Skin epidermis (tissue), 12 donors: ENCODE measurements at regions not wholly inside any gene's neighbourhood (a gene's known extent, or its start where the extent isn't known, plus 50 kb on each side); places are given as distances from the start of the nearest gene placed in this dataset.
"Not testable (repeated sequence)": the region's sequence is repeated elsewhere in the genome, so short reads cannot be mapped to it uniquely, and the experiment has no call there.

Experiments
- H3K27ac ChIP-seq, 21 experiments: fragments of 200-600 bp; sonication (generic) in 11 of 21; one replicate each; pipeline ENCODE4 v1.5.0; 2020; ENCODE audit warnings: mild to moderate bottlenecking in 3 of 21, inconsistent platforms in 2 of 21, moderate library complexity in 2 of 21
- H3K4me3 ChIP-seq, 7 experiments: fragments of 200-600 bp; sonication (generic) in 2 of 7; one replicate each; pipeline ENCODE4 v1.5.0; 2020; ENCODE audit warnings: inconsistent platforms in 2 of 7, mild to moderate bottlenecking in 2 of 7, moderate library complexity in 1 of 7

DNA sequence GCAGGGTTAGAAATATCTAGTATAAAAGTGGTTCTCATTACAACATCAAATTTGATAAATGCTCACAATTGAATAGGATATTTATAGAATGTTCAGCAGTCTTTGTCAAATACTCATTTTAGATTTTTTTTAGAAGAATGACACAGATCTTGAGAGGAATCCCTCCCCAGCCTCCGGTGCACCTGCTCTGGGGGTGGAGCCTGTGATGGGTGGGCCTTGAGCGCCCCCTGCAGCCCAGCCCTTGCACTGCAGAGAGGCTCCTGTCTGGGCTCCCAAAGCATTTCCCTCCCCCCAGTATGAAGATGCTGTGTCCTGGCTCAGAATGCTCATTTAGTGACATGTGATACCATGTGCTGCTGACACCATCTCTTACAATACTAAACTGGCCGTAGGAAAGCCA, 792.3 kb downstream of the TMEM121 start:
- no peak overlapping the region for H3K27ac ChIP-seq
- H3K4me3 ChIP-seq: no peak overlapping the region

- H3K4me3 ChIP-seq, H3K27ac ChIP-seq: not testable (repeated sequence)
Measured at GRCh38 chr14:106323970-106324369, 797.6 kb downstream of the TMEM121 start.

GRCh38 chr14:106327234-106327633, 800.9 kb downstream of the TMEM121 start:
- H3K4me3 ChIP-seq: no peak overlapping the region
- H3K27ac ChIP-seq: no peak overlapping the region

- H3K27ac ChIP-seq, H3K4me3 ChIP-seq: not testable (repeated sequence)
Measured at GRCh38 chr14:106327702-106328353, 801.4 kb downstream of the TMEM121 start.

- H3K27ac ChIP-seq, H3K4me3 ChIP-seq: not testable (repeated sequence)
Measured at GRCh38 chr14:106329243-106329642, 802.9 kb downstream of the TMEM121 start.

- H3K27ac ChIP-seq, H3K4me3 ChIP-seq: not testable (repeated sequence)
Measured at GRCh38 chr14:106329987-106330774, 803.8 kb downstream of the TMEM121 start.

- not testable (repeated sequence) for H3K27ac ChIP-seq
Measured at GRCh38 chr14:106334428-106335109, 808.2 kb downstream of the TMEM121 start.

GRCh38 chr14:106335110-106335429, 808.7 kb downstream of the TMEM121 start:
- not testable (repeated sequence) for H3K4me3 ChIP-seq, H3K27ac ChIP-seq

More at GRCh38 chr14:106334428-106335109, 808.2 kb downstream of the TMEM121 start:
- not testable (repeated sequence) for H3K4me3 ChIP-seq

- not testable (repeated sequence) for H3K27ac ChIP-seq, H3K4me3 ChIP-seq
Measured at GRCh38 chr14:106338775-106339174, 812.4 kb downstream of the TMEM121 start.

DNA sequence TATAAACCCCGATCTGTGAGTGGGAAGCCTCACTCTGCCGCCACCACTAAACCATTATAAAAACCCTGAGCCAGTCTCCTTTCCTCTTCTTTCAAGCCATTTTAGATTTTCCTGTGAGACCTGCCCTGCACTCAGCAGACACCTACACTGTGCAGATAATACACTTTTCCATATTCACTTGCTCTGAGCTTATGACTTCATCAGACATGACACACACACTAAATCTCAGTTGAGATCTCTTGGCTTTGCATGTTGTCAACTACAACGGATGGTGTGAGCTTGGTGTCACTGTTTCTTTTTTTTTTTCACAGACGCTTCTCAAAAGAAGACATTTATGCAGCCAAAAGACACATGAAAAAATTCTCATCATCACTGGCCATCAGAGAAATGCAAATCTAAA, 814.3 kb downstream of the TMEM121 start:
- H3K4me3 ChIP-seq, H3K27ac ChIP-seq: not testable (repeated sequence)

DNA sequence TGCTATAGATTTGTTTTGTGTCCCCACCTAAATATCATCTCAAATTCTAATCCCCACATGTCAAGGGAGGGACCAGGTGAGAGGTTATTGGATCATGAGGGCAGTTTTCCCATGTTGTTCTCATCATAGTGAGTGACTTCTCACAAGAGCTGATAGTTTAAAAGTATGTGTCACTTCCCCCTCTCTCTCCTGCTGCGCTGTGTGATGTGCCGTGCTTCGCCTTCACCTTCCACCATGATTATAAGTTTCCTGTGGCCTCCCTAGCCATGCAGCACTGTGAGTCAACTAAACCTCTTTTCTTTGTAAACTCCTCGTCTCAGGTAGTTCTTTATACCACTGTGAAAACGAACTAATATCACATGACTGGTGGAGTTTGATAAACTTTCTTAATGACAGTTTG, 814.8 kb downstream of the TMEM121 start:
- H3K27ac ChIP-seq, H3K4me3 ChIP-seq: not testable (repeated sequence)

DNA sequence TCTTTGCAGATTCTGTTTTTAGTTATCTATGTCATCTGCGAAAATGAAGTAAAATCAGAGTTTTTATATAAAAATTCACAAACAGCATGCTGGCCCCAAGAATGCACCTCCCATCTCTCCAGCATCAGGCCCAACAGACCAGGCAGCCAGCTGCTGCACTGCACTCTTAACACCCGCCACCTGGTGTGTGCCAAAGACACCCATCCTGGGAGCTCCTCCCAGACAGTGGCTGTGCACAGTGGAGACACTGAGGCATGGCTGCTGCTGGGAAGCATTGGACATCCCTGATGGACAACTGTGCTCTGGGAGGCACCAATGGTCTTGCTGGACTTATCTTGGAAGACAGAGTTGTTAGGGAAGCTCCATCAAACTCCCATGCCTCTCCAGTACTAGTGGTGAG, 817.2 kb downstream of the TMEM121 start:
- H3K4me3 ChIP-seq: no peak overlapping the region

DNA sequence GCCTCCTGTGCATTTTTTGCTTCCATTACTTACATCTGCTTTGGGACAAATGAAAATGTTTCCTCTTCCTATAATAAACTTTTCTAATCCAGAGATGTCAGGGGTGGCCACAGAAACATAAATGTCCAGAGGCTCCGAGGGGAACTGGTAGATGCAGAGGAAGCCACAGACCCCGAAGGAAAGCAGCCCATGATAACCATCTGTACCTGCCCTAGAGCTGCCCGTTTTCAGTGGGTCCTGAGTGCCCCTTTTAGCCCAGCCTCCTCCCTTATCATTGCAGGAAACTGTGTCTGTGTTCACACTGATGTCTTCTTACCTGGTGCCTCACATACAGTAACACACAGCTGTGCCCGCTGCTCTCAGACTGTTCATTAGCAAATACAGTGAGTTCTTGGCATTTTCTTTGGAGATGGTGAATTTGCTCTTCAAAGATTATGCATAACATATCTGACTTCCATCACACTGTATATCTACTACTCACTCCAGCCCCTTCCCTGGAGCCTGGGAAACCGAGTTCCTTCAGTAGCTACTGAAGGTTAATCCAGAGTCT, 817.8 kb downstream of the TMEM121 start:
- not testable (repeated sequence) for H3K27ac ChIP-seq, H3K4me3 ChIP-seq

More for the DNA sequence above, 817.2 kb downstream of the TMEM121 start:
- H3K27ac ChIP-seq: no peak overlapping the region

GRCh38 chr14:106344791-106345479, 818.6 kb downstream of the TMEM121 start:
- H3K27ac ChIP-seq, H3K4me3 ChIP-seq: not testable (repeated sequence)

GRCh38 chr14:106346084-106346483, 819.7 kb downstream of the TMEM121 start:
- Histone ChIP-seq H3K27ac (no peak overlapping the region), H3K4me3 (no peak overlapping the region)

GRCh38 chr14:106346534-106347290, 820.3 kb downstream of the TMEM121 start:
- Histone ChIP-seq H3K27ac (no peak overlapping the region), H3K4me3 (no peak overlapping the region)

DNA sequence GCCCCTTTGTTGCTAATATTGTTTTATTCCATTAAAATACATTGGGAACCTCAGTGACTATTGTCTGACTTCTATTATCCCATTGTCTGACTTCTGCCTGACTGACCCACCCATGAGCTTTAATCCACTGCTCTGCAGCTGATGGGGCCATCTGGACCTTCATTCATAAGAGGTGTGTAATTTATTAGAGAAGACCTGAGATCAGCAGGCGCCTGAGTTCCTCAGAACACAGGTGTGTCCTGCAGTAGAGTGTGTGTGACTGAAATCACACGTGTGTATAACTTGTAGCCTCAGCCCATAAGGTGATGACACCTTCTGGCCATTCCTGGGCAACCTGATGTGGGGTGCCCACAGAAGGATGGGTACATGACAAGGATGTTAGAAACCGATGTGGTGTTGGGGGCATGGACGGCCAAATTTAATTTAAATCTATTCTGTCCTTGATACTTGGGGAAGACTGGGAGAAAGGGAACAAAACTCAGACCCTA, 821.0 kb downstream of the TMEM121 start:
- Histone ChIP-seq H3K4me3 (no peak overlapping the region), H3K27ac (no peak overlapping the region)

DNA sequence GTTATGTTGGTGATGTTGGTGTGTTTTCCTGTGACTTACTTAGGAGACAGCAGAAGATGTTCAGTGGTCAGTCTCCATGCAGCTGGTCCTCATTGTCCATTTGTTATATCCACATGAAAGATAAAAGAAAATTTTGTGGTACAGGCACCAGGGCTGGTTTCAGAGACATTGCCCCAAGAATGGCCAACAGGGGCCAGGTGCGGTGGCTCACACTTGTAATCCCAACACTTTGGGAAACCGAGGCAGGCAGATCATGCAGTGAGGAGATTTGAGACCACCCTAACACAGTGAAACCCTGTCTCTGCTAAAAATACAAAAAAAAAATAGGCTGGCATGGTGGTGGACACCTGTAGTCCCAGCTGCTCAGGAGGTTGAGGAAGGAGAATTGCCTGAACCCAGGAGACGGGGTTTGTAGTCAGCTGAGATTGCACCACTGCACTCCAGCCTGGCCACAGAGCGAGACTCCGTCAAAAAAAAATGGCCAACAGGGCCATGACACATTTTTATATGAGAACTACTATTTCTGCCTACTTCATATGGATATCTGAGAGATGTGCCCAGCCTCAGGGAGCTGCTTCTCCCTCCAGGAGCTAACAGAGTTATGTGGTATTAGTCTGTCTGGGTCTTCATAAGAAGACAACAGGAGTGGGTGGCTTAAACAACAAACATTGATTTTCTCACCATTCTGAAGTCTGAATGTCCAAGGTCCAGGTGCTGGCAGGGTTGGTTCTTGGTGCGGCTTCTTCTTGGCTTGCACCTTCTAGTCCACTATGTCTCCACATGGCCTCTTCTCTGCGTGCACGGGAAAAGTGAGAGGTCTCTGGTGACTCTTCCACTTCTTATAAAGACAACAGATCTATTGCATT, 821.7 kb downstream of the TMEM121 start:
- H3K4me3 ChIP-seq: no peak overlapping the region
- H3K27ac ChIP-seq: no peak overlapping the region
